ENCODE measurements at regions not wholly inside any gene's neighbourhood (a gene's known extent, or its start where the extent isn't known, plus 50 kb on each side); places are given as distances from the start of the nearest gene placed in this dataset.
"Not testable (repeated sequence)": the region's sequence is repeated elsewhere in the genome, so short reads cannot be mapped to it uniquely, and the experiment has no call there.

DNA sequence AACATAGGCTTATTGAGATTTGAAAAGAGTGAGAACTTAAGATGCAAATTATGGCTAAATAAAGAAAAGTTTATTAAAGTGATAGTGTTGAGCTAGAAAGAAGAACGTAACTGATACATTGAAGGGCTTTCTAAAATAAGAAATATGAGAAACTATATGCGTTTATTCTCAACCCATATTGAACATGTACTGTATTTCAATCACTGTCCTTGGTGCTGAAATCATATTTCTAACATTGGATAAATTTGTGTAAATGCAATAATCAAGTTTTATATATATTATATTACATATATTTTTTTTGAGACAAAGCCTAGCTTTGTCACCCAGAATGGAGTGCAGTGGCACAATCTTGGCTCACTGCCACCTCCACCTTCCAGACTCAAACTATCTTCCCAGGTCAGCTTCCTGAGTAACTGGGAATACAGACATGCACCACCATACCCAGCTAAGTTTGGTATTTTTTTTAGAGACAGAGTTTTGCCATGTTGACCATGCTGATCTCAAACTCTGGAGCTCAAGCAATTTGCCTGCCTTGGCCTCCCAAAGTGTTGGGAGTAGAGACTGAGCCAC lies 1065.8 kb downstream of the REEP3 start:
- no peak for DNase-seq

DNA sequence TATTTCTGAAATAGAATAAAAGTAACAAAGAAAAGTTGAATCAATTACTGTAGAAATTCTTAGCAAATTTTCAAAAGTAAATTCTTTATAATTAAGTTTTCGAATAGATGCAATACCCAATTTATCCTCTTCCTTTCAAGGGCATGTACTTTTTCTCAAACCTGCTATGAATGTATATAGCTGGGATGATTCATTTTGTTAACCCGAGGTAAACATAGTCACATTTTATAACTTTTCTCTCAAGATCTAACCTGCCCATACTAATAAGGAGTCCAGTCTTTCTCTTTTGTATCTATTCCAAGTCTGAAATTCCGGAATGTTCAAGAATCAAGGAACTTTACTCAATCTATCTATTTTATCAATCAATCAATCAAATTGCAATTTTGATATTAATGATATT lies 1072.9 kb downstream of the REEP3 start:
- no peak for DNase-seq

DNA sequence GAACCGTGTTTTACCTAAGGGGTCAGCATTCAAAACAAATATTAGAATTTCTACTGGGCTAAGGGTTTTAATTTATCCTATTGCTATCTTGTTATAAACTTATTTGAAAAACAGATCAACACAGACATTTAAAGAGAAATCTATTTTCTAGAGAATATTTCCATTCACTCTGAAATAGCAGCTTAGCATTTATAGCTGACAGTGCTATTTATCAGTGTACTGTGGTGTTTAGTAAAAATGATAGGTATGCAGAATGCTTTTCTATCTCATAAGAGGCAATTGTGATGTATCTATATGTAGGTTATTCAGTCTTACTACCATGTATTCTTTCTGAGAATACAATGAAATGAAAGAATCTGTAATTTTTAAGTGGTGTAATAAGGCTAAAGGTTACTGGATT lies 1077.4 kb downstream of the REEP3 start:
- no peak for DNase-seq

DNA sequence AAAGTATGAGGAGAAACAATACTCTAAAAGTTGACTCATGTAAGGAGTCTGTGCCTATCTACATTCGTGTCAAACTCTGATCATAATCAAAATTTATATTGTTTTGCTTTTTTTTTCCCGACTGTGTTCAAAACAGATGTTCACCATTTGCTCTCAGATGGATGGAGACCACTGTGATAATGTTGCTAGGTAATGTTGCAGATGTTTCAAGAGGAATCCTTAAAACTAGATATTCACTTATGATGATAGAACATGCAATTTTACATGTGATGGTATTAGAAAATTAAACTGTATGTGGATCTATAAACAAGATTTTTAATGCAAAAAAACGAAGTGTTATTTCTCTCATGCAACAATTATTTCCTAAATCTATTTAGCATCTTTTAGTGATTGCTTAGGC lies 1080.1 kb downstream of the REEP3 start:
- DNase-seq, result no peak

DNA sequence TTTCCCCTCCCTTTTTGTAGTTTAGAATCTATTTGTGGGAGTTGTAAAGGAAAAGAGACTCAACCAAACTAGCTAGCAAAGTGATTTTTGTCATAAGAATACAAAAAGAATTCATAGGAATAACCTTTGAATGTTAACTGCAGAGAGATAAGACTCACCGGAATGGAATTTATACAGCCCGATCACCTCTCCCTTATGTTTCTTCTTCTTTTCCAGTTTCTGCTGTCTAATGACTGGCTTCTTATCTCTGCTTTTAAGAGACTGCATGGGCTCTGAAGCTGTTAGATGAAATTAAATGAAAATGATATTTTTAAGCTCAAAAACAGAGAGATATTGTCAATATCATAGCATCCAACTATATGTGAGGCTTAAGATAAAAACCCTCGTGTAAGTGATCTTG lies 1095.9 kb downstream of the REEP3 start:
- no peak for DNase-seq

DNA sequence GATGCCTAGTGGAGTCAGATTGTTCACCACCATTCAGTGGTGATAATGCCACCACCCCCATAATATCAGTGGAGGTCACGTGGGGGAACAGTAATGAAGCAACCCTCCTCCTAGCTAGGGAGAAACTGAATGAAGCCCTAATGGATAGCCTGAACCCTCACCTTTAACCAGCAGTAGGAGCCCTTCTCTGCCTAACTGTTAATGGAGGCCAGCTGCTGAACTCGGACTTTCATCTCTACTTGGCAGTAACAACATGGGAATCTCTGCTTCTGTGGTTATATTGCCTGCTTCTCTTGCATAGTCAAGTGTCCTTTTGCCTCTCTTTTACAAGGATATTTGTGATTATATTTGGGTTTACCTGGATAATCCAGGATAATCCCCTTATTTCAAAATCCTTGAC lies 1097.9 kb downstream of the REEP3 start:
- DNase-seq, result no peak

DNA sequence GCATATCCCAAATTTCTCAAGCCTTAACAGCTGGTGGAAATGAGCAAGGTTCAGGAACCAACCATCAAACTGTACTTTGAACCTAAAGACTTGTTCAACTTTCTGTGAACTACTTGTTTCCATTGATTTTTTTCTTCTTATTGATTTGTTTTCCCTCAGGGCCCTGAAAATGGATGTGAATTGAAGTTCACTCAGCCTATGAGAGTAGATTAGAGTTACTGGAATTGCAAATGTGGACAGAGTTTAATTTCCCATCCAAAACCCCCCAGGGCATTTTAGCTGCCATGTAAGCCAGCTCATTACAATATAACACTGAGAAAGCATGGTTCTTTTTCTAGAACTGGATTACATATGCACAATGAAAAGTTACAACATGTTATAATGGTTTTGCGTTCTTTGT lies 1105.7 kb downstream of the REEP3 start:
- DNase-seq, result no peak

DNA sequence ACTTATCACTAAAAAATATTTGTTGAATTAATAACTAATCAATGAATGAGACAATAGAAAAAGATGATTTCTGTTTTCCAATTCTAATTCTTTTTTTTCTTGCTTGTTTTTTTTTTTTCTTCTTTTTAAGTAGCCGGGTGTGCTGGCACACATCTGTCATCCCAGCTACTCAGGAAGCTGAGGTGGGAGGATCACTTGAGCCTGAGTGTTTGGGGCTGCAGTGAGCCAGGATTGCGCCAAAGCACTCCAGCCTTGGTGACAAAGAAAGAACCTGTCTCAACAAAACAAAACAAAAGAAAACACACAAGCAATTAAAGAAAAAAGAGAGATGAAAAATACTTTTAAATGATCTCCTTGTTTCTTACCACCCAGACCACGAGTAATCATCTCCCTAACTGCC lies 1109.3 kb downstream of the REEP3 start:
- no peak for DNase-seq

DNA sequence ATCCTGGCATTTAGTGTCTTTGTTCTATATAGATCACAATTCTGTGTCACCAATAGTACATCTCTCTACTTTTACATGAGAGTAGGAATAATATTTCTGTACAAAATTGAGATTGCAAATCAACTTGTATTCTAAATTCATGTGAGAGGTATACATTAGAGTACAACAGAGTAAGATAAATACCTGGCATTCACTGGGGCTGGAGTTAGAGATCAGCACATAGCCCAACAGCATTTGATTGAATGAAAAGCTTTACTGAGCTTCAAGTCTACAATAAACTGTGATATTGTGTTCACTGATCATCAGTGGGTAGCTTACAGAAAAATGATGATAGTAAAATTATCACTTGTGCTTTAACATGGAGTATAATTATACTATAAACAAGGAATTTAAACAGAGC lies 1114.7 kb downstream of the REEP3 start:
- DNase-seq, result no peak

DNA sequence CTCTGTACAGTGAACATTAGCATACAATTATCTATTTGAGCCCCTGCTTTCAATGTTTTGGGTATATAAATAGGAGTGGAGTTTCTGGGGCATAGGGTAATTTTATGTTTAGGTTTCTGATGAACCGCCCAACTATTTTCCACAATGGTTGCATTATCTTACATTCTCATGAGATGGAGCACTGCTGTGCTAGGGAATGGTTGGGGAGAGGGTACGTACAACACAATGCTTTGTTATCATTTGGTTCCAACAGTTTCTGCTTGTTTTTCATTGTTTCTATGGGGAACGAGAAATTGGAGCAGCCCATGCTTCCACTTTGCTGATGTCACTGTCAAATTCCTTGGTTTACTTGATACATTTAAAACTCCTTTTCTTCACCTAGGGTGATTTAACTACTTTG lies 1115.3 kb downstream of the REEP3 start:
- no peak for DNase-seq

DNA sequence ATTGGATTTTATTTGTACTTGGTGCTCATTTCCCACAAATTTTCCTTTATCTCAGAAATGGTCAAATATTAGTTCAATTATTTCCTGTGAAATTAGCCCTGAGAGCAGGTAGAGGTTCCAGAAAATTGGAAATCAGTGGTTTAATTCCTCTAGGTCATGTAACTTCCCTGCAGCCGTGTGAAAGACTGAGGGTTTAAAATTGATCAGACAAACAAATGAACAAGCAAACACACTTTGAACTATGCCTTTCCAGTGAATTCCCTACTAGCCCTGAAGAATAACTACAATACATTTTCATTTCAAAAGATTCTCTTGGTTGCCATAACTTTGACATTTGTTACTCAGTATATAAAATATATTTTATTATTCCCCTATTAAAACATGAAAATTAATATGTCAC lies 1116.7 kb downstream of the REEP3 start:
- DNase-seq, result no peak

DNA sequence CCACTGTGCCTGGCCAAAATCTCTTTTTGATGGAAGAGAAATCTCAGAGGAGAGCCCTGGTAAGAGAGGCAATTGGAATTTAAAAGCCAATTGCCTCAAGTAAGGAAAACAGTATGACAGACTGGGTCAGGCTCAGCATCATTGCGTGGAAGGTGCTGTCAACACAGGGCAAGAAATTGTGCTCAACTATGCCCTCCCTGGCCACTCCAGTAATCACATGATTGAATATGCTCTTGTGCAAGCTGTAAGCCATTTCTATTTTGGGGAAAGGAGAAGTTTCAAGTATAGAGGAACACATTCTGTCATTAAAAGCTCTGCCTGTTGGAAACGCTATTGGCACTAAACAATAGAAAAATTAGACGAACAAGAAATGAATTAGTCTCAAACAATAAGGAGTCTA lies 1127.7 kb downstream of the REEP3 start:
- no peak for DNase-seq

DNA sequence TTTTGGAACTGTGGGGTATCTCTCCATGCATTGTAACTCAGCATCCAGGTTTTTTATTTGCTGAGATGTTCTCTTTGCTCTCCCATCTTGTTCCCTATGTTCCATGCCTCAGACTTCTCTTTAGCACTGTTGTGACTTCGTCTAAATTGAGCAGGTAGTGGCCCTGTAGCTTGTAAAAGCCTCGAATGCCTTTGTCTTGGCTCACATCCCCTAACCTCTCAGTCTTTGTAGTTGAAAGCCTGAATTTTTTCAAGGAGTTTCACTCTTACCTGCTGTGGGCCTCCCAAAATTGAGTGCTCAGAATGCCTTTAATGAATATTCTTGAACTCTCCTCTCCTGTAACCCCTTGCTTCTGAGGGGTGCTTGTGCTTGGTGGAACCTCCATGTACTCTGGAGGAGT lies 1137.3 kb downstream of the REEP3 start:
- DNase-seq, result no peak

DNA sequence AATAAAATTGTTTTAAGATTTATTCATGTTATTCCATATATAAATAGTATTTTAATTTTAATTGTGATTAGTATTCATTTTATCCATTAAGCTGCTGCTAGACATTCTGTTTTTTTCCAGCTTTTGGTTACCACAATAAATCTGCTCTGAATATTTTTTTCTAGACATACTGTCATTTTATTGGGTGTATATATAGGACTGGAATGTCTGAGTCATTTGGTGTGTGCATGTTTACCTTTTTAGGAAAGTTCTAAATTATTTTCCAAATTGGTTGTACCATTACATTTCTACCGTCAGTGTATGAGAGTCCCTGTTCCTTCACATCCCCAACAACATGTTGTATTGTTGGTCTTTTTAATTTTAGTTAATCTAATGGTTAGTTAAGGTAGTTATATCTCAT lies 1138.1 kb downstream of the REEP3 start:
- no peak for DNase-seq

DNA sequence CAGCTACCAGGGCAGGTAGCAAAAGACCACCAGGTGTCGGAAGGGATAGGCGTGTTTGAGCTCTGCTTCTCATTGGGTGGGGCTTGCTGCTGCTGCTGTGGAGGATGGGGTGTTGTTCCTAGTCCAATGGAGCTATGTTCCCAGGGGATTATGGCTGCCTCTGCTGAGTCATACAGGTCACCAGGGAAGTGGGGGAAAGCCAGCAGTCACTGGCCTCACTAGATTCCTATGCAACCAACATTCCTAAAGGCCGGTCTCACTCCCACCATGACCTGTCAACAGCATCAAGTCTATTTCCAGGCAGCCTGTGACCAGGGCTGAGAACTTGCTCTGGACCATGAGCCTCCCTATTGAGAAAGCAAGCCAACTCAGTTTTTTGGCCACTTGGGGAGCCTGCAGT lies 1160.8 kb downstream of the REEP3 start:
- DNase-seq, result no peak

DNA sequence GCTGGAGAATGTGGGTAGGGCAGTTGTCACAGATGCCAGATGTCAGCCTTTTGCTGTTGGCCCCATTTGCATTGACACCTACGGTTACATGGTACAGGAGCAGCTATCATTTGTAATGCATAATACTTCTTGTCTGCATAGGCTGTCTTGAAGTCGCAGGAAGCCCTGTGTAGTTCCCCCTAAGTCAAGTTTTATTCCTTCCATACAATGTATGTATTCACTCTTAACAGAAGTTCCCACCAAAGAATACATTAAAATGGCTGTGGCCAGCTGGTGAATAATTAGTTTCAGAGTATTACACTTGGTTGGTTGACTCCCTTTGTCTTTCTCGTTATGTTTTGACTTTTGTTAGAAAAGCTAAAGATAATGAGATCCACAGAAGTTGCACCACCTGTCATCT lies 1169.0 kb downstream of the REEP3 start:
- no peak for DNase-seq

DNA sequence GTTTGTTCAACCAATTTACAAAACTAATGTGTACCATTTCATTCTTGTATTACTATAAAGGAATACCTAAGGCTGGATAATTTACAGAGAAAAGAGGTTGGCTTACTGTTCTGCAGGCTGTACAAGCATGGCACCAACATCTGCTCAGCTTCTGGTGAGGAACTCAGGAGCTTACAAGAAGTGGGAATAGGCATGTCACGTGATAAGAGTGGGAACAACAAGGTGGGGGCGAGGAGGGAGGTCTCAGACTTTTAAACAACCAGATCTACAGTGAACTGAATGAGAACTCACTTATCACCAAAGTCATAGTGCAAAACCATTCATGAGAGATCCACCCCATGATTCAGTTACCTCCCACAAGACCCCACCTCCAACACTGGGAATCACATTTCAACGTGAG lies 1178.0 kb downstream of the REEP3 start:
- DNase-seq, result no peak

DNA sequence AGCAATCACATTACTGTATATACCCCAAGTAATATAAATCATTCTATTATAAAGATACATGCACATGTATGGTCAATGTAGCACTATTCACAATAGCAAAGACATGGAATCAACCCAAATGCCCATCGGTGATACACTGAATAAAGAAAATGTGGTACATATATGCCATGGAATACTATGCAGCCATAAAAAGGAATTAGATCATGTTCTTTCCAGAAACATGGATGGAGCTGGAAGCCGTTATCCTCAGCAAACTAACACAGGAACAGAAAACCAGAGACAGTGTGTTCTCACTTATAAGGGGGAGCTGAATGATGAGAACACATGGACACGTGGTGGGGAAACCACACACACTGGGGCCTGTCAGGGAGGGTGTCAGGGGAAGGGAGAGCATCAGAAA lies 1180.9 kb downstream of the REEP3 start:
- not testable (repeated sequence) for DNase-seq

DNA sequence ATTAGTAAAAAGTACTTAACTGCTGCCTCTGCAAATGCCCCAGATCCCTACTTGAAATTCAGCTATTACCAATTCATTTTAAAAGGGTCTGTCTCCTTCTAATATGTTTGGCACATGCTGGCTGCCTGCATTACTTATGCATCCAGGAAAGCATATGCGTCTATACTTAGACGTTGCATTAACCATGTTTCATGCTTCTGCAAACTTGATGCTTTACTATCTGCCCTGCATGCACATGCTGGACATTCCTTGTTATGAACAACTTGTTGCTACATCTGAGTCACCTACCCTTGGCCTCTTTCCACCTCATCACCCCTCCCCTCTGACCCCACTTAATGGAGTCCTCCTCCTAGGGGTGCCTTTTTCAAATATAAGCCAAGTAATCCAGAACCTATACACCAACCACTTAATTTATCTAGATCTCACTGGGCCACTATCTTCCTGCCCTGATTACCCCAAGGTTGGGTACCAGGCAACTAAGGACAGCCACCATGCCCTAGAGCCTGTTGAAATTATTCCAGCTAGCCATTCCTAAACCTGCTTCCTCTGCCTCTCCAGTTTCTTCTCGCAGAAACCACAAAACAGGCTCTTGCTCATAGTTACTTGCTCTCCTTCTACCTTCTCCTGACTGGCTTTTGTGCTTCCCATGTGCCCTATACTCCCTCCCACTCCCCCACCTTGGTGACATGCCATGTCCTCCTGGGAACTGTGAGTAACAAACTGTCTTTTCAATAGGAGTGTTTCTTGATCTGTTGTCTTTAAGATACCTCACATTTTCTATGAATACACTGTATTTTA lies 1187.9 kb downstream of the REEP3 start:
- no peak for DNase-seq

DNA sequence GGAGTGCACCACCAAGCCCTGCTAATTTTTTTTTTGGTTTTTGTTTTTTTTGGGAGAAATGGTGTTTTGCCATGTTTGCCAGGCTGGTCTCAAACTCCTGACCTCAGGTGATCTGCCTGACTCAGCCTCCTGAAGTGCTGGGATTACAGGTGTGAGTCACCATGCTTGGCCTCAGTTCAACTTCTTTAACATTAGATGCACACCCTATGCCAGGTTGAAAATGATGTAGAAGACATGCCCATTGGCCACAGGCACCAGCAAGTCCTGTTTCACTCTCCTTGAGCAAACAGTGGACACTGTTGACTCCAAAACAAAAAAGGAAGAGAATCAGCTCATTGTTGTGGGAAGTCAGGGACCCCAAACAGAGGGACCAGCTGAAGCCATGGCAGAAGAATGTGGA lies 1205.3 kb downstream of the REEP3 start:
- DNase-seq, result no peak

DNA sequence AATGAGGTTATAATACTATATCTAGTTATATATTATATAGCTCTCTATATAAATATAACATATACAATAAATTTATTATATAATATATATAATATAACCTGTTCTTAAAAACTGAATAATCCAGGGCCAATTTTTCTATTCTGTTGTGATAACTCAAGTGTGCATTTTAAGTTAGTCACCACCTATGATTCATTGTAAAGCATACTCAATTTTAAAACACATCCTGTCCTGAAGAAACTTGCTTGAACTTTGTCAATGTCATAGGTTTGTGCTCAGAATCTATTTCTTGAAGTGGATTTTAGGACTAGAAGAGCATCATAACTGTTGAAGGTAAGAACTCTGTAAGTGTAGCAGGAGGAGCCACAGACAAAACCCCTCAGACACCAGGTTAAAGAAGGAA lies 1209.8 kb downstream of the REEP3 start:
- no peak for DNase-seq

DNA sequence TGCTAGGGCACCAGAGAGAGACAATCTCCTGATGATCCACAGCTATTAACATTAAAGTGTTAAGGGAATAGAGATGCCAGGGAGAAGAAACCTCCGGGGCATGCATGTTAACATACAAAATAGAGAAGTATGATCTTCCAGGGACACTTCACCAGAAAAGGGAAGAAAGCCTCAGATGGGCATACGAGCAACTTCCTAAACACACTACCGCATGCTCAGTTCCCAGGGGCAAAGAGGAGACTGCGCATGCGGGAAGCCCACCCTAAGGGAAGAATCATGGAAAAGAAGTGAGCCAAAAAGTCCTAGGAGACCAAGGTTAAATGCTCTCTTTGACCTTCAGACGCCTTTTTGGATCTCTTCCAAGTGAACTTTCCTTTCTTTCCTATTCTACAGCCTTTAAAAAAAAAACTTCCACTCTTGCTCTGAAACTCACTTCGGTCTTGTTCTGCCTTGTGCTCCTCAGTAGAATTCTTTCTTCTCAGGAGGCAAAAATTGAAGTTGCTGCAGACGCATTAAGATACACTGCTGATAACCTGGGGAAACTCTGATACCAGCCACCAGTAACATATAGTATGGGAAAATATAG lies 1211.3 kb downstream of the REEP3 start:
- peak; percentile 3 for DNase-seq

DNA sequence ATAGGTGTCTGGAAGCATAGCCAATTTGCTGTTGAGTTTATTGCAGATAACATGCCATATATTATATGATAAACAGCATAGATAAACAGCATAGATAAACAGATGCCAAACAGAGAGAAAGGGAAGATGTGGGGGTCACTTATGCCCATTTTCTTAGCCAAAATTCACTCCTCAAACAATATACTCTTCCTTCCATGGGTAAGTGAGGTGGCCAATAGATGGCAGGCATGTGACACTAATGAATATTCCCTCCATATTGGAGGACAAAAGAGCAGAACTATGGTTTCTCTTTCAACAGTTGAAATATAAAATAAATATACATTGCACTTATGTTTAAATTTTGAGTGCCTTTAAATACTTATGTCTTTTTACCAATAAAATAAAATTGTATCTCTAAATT lies 1212.8 kb downstream of the REEP3 start:
- DNase-seq, result peak; percentile 6

DNA sequence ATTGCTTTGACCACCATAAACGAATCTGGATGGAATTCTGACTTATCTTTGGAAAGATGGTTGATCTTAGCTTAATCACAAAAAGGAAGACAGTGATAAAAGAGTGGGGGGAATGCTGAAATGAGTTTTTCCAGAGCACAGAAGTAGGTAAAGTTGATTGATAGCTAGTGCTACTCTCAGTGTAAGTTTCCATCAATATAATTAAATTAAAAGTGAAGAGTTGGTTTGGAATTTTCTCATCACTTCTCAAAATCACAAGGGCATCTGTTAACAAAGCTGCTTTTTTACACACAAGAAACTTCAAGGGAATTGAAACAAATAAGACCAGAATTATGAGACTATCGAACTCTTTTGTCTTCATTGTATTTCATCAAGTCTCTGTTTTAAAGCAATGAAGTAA lies 1217.3 kb downstream of the REEP3 start:
- no peak for DNase-seq

Data from right kidney (tissue), 1 donor.